DMS53 (cell line): ENCODE measurements at regions not wholly inside any gene's neighbourhood (a gene's known extent, or its start where the extent isn't known, plus 50 kb on each side); places are given as distances from the start of the nearest gene placed in this dataset.
"Not testable (repeated sequence)": the region's sequence is repeated elsewhere in the genome, so short reads cannot be mapped to it uniquely, and the experiment has no call there.

Experiments used
- DNase-seq: peaks from one replicate; lab custom pipeline; 2025; lab: John Stamatoyannopoulos, UW

DNA sequence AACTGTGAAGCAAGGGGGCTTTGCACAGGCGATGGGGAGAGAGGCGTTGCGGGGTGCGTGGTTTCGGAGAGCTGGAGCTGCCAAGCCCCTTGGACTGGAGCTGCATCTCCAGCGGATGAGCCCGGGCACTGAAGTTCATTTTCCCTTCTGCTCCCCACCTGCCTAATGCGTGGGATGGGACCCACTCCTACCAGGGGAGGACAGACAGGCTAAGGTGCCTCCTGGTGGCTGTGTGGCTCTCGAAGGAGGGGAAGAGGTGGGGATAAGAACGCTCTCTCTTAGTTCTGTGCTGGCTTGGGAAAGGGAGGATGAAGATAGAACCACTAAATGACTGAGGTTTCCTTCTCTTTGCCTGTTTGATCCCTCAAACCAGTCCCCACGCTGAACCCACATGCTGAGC is 177.6 kb upstream of the PITRM1 start:
- no peak for DNase-seq

DNA sequence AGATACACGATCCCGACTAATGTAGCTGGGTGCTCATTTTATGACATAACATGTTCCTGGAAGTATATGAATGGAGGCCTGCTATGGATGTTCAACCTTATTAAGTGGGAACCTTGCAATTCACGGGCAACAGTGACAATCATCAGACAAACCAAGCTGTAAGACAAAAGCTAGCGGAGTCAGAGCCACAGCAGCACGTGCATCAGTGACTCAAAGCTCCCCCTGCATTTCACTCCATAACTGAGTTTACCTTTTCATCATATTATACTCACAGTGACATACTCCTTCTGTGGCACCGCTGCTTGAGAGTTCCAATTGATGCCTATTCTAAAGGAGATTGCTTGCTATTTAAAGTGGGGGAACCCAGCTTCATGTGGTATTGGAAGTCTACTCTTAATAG is 176.0 kb upstream of the PITRM1 start:
- DNase-seq: no peak

DNA sequence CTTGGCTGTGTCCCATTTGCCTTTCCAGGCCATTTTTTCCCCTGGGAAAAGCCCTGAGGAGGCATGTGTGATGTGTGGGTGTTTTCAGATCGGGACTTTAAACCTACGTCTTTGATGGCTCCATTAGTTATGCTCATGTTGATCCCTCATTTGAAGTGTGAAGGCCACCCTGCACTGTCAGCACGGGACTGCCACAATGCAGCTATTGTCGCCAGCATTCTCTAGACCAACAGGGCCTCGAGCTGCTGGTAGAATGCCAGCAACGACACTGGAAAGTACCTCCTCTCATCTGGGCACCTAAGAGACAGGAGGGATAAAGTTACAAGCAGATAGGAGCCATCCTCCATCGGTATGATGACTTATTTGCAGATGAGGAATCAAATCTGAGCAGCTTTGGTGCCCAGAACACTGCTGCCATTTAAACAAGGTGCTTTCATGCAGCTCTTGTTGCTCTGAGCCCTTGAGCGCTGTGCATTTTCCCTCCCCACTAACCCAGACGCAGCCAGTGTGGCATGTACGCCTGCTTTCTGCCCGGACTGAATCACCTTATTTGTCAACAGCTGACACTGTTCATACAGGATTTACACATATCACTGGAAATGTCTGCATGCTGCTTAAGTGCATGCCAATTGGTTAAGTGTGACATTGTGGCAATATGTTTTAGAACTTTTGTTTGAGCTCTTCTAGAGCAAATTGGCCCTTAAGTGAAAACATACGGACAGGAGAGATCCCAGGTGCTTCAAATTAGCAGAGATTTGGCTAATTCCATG is 175.0 kb upstream of the PITRM1 start:
- peak; percentile 30 for DNase-seq

DNA sequence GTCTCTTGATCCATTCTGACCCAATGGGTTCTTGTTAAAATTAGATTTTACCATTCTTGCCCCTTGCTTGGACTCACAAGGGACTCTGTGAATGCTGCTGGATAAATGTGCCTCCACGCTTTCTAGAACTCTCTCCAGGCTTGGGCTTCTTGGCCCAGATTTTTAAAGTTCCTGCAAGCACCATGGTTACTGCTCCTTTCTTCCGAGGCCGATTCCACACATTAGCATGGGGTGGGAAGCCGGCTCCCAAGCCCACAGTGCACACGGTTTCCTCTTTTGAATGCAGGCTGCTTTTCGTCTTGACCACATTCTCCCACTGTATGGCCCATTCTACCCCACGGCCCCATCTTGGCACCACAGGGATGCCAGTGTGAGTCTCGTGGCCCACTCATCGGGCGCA is 174.3 kb upstream of the PITRM1 start:
- DNase-seq: no peak

DNA sequence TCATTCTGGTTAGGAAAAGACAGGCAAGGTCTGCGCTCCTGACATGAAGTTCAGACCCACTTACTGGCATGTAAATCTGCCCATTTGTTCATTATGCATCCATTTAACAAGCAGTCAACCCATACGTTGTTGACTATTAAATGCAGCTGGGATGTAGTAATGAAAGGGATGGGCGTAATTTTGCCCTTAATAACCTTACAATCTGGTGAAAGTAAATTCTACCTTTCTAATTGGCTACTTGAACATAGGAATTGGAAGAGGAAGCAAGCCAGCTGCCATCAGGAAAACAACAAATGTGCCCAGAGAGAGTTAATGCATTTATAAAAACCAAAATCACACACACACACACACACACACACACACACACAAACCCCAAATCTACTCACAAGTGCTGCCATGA is 170.2 kb upstream of the PITRM1 start:
- DNase-seq: no peak

DNA sequence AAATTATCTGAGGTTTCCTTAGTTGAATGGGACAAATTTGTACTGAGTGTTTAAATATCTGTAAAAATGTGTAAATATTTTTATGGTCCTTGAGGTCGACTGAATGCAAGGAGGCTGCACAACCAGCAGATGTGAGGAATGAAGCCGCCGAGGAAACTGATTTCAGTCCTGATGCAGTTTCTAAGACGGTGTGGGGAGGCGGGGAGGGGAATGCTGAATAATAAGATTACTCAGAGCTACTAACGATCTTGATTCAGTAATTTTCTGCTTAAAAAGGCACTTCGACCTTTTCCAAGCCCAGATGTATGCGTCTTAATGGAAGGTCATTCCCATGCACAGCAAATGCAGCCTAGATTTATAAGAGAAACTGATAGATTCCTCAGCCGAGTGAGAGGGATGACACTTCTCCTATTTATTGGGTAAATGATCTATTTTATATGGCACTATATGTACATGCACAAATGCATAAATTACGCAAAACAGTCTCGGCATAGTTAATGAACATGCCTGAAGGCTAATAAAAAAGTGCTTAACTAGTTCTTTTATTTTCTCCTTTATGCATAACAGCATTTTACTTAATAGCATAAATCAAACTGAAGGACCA is 167.6 kb upstream of the PITRM1 start:
- DNase-seq: no peak

DNA sequence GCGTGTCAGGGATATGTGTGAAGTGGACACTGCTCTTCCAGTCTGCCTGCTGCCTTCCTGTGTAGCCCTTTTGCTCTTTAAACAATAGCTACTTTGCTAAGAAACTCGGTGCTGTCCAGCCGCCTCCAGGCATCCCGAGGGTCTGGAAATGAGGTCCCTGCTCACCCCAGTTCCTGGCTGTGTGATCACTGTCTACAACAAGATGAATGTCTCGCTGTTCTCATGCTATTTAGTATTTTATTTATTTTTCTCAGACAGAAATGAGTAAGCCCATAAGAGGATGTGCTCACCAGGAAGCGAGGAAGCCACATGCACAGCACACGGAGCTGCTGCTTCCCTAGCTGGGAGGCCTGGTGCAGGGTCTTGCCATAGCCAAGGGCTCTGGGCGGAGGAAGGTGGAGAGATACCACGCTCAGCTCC is 167.0 kb upstream of the PITRM1 start:
- DNase-seq: peak; percentile 54

DNA sequence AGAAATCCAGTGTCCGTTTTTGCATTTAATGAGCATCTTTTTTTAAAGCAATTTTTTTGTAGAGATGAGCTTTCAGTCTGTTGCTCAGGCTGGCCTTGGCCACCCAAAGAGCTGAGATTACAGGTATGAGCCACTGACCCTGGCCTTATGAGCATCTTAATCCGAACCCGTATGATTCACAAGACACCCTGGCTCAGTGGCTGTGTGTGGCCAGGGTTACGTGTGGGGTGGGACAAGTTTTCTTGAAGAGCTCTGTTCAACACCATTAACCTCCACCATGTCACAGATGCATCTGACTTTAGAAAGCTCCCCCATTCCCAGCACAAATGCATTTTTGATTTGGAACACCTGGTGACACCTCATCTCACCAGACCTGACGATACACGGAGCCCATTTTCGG is 166.5 kb upstream of the PITRM1 start:
- DNase-seq: no peak

DNA sequence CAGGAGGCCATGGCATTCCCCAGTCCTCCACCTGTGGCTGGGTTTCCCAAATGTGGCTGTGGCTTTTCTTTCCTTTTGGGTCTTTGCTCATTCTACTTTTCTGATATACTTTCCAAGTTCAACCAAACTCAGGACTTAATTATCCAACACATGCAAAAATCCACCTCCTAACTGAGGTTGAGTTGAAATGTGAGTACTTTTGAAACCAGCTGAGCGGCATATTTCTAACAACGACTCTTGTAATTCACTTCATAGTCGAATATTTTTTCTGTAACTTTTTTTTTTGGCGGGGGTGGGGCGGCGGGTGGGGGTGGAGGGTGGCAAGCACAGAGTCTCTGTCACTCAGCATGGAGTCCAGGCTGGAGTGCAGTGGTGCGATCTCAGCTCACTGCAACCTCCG is 165.2 kb upstream of the PITRM1 start:
- no peak for DNase-seq

DNA sequence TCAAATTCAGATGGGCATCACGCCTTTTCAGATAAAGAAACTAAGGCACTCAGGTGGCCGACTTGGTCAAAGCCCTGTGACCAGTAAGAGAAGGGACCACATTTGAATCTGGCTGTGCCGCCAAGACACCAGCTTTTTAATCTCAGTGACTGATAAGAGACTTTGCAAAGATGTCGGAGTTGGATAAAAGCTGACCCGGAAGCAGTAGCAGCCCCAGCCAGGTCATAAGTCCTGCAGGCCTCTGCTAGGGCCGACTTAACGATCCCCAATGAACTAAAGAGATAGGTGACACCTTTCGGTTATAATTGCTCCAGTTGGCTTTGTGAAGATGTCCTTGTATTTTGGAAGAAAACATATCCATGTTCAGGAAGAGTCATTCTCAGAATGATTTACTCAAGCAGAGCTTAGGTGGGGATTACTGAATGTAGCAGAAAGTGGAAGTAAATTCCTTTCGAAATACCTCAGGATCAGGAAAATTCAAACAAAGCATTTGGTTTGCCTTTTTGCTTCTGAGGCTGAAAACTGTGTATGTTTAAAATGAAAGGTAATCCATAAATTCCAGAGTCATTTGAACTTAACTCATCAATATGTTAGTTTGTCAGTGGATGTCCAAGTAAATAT is 164.2 kb upstream of the PITRM1 start:
- no peak for DNase-seq

DNA sequence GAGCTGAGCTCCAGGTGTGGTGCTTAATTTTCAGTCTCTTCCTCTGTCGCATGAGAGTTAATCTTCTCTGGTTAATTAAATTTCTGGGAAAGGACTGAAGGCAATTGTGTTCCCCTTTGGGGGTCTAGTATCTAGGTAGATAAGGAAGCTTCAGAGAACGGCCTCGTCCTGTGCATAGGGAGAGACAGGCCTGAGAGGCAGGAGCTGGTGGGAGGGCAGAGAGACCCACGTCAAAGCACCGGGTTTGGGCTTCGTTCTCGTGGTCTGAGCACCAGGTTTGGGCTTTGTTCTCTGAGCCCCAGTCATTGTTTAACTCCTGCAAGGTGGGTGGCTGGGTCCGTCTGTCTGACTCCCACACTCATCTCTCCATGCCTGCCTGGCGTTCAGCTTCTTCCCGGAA is 160.8 kb upstream of the PITRM1 start:
- DNase-seq: no peak

DNA sequence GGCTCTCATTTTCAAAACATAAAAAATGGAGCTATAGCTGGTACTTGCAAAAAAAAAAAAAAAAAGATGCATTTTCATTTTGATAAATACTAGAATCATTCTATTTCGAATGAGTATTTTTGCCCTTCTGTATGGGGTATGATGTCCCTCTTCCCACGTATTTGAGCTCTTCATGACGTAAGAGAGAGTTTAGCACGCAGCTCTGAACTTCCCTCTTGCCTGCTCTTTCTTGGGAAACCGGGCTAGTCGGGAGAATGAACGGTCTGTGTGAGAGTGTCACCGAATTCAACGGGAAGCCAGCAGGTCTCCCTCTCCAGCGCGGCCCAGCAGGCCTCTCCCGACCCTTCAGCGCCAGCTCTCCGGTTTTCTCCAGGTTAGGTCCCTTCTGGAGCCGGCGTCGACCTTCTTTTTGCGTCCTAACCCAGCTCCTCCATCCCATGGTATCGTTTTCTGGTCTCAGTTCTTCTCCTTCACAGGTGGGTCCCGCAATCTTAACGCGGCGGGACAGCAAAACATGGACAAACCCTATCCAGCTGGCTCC is 159.2 kb upstream of the PITRM1 start:
- no peak for DNase-seq

DNA sequence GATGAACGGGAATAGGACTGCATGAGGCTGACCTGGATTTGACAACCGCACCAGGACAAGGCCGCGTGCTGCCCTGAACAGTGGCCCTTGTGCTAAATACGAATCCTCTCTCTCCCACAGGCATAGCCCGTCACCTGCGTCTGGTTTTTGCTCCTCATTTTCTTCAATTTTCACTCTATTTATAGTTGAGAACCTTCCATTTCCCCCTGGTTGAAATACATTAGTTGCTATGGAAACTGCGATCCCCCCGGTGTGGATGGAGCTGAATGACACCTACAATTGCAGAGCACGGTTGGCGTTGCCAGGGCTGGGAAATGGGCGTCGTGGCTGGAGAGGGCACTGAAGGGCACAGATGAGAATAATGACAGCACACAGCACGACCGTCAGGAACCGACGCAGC is 158.6 kb upstream of the PITRM1 start:
- no peak for DNase-seq

DNA sequence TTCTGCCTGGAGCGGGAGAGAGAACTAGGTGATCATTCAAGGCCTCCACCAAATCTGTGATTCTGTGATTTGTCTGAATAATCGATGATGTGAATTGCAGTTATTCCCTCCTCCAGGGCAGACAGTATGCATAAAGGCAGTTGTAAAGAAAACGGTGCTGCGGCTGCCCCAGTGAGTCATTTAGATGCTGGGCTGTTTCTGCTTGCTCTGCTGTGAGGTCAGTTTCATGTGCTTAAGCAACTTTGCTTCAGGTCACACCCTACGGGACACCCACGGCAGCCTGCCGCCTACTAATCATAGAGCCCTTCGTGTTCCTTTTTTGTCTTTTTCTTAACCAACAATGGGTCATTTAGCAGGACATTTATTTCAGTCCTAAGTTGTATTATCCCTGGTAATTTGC is 158.1 kb upstream of the PITRM1 start:
- no peak for DNase-seq

DNA sequence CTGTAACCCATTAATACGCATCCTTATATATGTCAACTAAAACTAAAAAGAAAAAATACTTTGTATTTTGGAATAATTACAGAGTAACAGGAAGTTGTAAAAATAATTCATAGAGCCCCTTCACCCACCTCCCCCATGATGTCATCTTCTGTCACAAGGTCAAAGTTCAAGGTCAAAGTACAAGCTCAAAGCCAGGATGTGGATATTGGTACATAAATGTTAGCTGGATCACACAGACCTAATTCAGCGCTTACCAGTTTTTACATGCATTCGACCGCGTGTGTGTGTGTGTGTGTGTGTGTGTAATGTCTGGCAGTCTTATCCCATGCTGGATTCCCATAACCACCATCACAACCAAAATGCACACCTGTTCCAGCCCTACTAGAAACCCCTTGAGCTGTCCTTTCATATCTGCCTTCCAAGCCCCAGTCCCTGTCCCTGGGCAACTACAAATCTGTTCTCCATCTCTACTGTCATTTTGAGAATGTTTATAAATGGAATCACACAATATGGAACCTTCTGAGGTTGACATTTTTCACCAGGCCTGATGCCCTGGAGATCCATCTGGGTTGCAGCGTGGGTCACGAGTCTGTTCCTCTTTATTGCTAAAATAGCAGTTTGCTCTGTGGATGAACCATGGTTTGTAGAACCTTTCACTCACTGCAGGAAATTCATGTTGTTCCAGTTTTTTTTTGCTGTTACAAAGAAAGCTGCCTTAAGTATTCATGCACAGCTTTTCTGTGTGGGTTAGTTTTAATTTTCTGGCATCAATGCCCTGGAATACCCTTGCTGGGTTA is 153.6 kb upstream of the PITRM1 start:
- DNase-seq: no peak

DNA sequence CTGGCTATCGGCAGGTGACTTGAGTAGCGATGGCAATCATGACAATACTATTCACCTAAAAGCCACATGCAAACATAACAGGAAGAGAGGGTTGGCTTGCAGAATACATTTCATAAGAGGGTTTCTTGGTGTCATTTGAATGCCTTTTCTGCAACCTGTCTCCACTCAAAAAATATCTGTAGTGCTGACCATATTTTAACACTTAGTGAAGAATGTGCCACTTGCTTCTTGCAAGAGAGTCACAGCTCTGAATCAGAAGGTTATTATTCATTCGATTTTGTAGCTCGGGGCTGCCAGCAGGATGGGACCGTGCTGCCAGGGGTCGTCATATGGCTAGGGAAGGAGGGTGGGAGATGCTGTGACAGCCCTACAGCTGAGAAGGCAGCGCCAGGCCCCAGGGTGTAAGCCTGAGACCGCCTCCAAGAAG is 152.0 kb upstream of the PITRM1 start:
- DNase-seq: no peak

DNA sequence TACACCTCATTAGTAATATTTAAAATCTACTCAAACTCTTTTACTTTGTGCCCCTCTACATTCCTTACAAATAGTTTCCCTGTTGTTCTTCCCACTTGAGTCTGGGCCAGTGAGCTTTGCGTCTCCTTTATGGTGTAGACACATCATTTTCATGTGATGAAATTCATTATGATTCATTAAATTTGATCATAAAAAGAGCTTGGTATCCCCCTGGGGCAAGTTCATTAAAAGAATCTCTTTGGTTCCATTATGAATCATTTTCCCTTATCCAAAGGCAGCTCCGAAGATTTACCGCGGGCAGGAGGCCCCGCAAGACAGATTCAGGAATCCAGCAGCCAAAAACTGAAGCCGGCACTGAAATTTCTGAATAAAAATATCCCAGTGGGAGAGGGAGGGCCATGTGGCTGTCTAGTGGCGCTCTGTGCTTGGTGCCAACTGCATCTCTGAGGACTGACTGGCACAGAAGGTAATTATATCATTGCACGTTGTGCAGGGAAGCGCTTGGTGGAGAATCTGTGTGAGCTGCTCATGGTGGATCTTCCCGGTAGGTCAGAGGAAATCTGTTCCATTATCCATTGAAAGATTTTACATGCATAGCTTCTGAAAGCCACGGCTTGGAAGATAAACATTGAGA is 151.4 kb upstream of the PITRM1 start:
- no peak for DNase-seq

DNA sequence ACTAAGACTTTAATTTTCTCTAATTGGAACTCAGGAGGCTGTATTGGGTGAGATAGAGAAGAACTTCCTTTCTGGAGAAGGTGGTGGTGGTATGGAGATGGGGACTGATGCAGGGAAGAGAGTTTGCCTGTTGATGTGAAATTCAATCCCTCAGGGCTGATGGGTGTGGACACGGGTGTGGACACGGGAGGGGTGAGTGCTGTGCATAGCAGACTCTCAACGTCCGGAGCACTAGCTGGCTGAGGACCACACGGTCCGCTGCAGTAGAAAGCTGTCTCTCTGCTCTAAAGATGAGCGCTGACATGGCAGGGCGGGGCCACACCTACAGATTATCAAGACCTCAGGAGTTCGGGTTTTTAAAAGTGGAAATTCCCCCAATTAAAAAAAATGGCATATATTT is 148.5 kb upstream of the PITRM1 start:
- DNase-seq: no peak

DNA sequence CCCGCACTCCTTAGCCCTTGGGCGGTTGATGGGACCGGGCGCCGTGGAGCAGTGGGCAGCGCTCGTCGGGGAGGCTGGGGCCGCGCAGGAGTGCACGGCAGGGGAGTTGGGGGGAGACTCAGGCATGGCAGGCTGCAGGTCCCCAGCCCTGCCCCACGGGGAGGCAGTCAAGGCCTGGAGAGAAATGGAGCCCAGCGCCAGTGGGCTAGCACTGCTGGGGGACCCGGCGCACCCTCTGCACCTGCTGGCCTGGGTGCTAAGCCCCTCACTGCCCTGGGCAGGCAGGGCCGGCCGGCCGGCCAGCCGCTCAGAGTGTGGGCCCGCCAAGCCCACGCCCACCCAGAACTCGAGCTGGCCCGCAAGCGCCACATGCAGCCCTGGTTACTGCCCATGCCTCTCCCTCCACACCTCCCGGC is 147.2 kb upstream of the PITRM1 start:
- no peak for DNase-seq

DNA sequence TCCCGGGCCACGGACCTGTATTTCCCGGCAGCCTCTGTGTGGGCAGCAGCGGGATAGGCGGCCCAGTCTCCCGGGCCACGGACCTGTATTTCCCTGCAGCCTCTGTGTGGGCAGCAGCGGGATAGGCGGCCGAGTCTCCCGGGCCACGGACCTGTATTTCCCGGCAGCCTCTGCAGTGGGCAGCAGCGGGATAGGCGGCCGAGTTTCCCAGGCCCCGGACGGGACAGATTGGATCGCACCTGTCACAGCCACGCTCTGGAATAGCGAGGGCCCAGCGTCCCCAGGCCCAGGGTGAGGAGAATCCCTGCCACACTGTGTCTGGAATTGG is 145.9 kb upstream of the PITRM1 start:
- not testable (repeated sequence) for DNase-seq

DNA sequence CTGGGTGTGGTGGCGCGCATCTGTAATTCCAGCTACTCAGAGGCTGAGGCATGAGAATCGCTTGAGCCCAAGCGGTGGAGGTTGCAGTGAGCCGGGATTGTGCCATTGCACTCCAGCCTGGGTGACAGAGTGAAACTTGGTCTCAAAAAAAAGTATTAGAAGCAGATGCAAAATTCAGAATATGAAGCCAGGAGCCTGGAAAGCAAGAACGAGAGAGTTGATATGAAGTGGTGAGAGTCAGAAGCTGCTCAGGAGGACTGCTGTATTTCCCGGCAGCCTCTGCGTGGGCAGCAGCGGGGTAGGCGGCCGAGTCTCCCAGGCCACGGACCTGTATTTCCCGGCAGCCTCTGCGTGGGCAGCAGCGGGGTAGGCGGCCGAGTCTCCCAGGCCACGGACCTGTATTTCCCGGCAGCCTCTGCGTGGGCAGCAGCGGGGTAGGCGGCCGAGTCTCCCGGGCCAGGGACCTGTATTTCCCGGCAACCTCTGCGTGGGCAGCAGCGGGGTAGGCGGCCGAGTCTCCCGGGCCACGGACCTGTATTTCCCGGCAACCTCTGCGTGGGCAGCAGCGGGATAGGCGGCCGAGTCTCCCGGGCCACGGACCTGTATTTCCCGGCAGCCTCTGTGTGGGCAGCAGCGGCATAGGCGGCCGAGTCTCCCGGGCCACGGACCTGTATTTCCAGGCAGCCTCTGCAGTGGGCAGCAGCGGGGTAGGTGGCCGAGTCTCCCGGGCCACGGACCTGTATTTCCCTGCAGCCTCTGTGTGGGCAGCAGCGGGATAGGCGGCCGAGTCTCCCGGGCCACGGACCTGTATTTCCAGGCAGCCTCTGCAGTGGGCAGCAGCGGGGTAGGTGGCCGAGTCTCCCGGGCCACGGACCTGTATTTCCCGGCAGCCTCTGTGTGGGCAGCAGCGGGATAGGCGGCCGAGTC is 145.2 kb upstream of the PITRM1 start:
- DNase-seq: not testable (repeated sequence)
